ENCODE measurements at regions not wholly inside any gene's neighbourhood (a gene's known extent, or its start where the extent isn't known, plus 50 kb on each side); places are given as distances from the start of the nearest gene placed in this dataset.

DNA sequence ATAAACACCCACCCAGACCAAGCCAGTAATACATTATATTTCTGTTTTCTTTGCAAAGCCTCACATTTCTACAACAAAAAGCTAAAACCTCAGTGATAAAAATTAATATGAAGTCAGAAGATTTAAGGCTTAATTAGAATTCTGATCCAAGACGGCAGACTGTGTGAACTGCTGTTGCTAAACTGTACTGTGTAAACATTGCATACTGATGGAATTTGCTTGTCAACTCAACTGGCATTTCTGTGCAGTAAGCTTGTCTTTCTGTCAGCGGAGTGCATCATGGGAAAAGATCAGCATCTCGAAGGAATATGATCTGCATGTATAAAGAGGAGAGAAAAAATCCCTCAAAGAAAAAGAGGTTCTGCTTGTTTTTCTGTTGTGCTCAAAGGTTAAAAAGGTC lies 69.4 kb upstream of the SPANXB1 start:
- Histone ChIP-seq H3K4me1 (replicated peaks in 1 of 4; ENCODE audit: control insufficient read depth in 3 of 4, insufficient read depth in 4 of 4, low read length in 3 of 4) (no peaks in the 10 kb centered on the region), H3K14ac (ENCODE audit: insufficient read length) (no peak overlapping the region), H4K20me1 (replicated peaks in 1 of 2; ENCODE audit: control insufficient read depth in 1 of 2, insufficient read depth in 2 of 2, low read length in 2 of 2) (no peaks in the 10 kb centered on the region), H3K36me3 (ENCODE audit: control insufficient read depth in 2 of 4, insufficient read depth in 4 of 4, low read length in 3 of 4) (no peaks in the 10 kb centered on the region), H3K27me3 (replicated peaks in 1 of 4; ENCODE audit: control insufficient read depth in 3 of 4, extremely low read depth in 1 of 4, insufficient read depth in 3 of 4, low read length in 3 of 4) (no peaks in the 10 kb centered on the region), H4K91ac (replicated peaks; ENCODE audit: insufficient read length, low read length) (no peak overlapping the region), H3K23ac (ENCODE audit: insufficient read length) (no peak overlapping the region), H3K79me1 (ENCODE audit: low read depth, low read length) (no peaks in the 10 kb centered on the region), H2AK5ac (ENCODE audit: low read depth, low read length) (no peak overlapping the region), H2BK5ac (ENCODE audit: low read depth, low read length) (no peak overlapping the region), H3K4ac (replicated peaks; ENCODE audit: insufficient read length, low read depth, low read length) (no peak overlapping the region), H3K4me3 (ENCODE audit: extremely low read depth in 1 of 4, insufficient read depth in 2 of 4, low read depth in 3 of 4, low read length in 4 of 4) (no peak overlapping the region), H3K9ac (replicated peaks in 1 of 4; ENCODE audit: extremely low read depth in 1 of 4, low read depth in 3 of 4, low read length in 3 of 4) (no peak overlapping the region), H2BK12ac (ENCODE audit: low read depth, low read length) (no peak overlapping the region), H3K4me2 (ENCODE audit: insufficient read depth in 1 of 2, low read depth in 2 of 2, low read length in 2 of 2) (no peak overlapping the region), H3K27ac (ENCODE audit: low read depth, low read length) (no peak overlapping the region), H2BK15ac (ENCODE audit: low read length) (no peak overlapping the region), H3K56ac (replicated peaks; ENCODE audit: insufficient read length, low read depth, low read length) (no peak overlapping the region), H2AFZ (ENCODE audit: low read length) (no peak overlapping the region), H2BK120ac (replicated peaks; ENCODE audit: low read depth, low read length) (no peak overlapping the region), H4K5ac (ENCODE audit: insufficient read length, low read depth, low read length) (no peak overlapping the region), H3K79me2 (ENCODE audit: control insufficient read depth in 1 of 2, insufficient read depth in 2 of 2, low read length in 2 of 2) (no peaks in the 10 kb centered on the region), H4K8ac (ENCODE audit: extremely low read depth, insufficient read depth, low read length) (no peak overlapping the region), H3K9me3 (ENCODE audit: insufficient read depth in 2 of 2, low read depth in 1 of 2, low read length in 1 of 2) (no peaks in the 10 kb centered on the region), H3K18ac (ENCODE audit: extremely low read depth, low read length) (no peak overlapping the region), H2BK20ac (ENCODE audit: low read length) (no peak overlapping the region), H3K23me2 (ENCODE audit: low read depth, low read length) (no peaks in the 10 kb centered on the region)
- CTCF ChIA-PET (ENCODE audit: partially characterized antibody), result no interaction called here
- 100% methylated on average over 3 of the region's 3 CpGs; no CpG with 5 or more reads in 1 of the 2 experiments for WGBS, 2 experiments (ENCODE audit: extremely low coverage in 1 of 2, insufficient coverage in 1 of 2, insufficient read length in 1 of 2, insufficient replicate concordance in 2 of 2, low coverage in 1 of 2, low lambda C conversion rate in 2 of 2, missing lambda C conversion rate in 1 of 2)
- FAIRE-seq, result no peak
- POLR2A ChIA-PET (ENCODE audit: partially characterized antibody), result no interaction called here
- TF ChIP-seq YY1 (IDR thresholded peaks at IDR 0.05; ENCODE audit: low read depth, low read length) (no peak), BRCA1 (IDR thresholded peaks at IDR 0.05; ENCODE audit: low read depth, low read length) (no peak), CHD2 (IDR thresholded peaks at IDR 0.05; ENCODE audit: low read length) (no peak)
- TF ChIP-seq, protein P1, sequence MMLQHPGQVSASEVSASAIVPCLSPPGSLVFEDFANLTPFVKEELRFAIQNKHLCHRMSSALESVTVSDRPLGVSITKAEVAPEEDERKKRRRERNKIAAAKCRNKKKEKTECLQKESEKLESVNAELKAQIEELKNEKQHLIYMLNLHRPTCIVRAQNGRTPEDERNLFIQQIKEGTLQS (IDR thresholded peaks at IDR 0.05; ENCODE audit: insufficient read depth, low read depth, low read length), result no peak
- TF ChIP-seq, protein P2, sequence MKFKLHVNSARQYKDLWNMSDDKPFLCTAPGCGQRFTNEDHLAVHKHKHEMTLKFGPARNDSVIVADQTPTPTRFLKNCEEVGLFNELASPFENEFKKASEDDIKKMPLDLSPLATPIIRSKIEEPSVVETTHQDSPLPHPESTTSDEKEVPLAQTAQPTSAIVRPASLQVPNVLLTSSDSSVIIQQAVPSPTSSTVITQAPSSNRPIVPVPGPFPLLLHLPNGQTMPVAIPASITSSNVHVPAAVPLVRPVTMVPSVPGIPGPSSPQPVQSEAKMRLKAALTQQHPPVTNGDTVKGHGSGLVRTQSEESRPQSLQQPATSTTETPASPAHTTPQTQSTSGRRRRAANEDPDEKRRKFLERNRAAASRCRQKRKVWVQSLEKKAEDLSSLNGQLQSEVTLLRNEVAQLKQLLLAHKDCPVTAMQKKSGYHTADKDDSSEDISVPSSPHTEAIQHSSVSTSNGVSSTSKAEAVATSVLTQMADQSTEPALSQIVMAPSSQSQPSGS (IDR thresholded peaks at IDR 0.05; ENCODE audit: low read length), result no peak
- no peak for DNase-seq (ENCODE audit: low read depth in 1 of 2, low spot score in 2 of 2)

All from H1 (cell line).